Neural crest cell (in vitro differentiated cells): ENCODE measurements at regions not wholly inside any gene's neighbourhood (a gene's known extent, or its start where the extent isn't known, plus 50 kb on each side); places are given as distances from the start of the nearest gene placed in this dataset.

Source experiments
- DNase-seq: peaks from one replicate; pipeline ENCODE4 v3.0.0; 2021; ENCODE audit warnings: low read depth, mixed read lengths, low spot score
- H3K27ac Mint-ChIP-seq: one replicate; pipeline ENCODE4 v1.8.0; 2021; ENCODE audit warnings: mild to moderate bottlenecking, mixed read lengths; ENCODE audit not compliant: unreplicated experiment
- H3K27me3 Mint-ChIP-seq: 2 replicates; pipeline ENCODE4 v1.8.0; 2021; ENCODE audit warnings: low read depth, mild to moderate bottlenecking, mixed read lengths
- H3K36me3 Mint-ChIP-seq: 2 replicates; pipeline ENCODE4 v1.8.0; 2021; ENCODE audit warnings: low read depth, mild to moderate bottlenecking, mixed read lengths
- H3K4me1 Mint-ChIP-seq: 2 replicates; pipeline ENCODE4 v1.8.0; 2021; ENCODE audit warnings: mixed read lengths
- H3K4me3 Mint-ChIP-seq: one replicate; pipeline ENCODE4 v1.8.0; 2021; ENCODE audit warnings: mild to moderate bottlenecking, mixed read lengths
- H3K9me3 Mint-ChIP-seq: 2 replicates; pipeline ENCODE4 v1.8.0; 2021; ENCODE audit warnings: mixed read lengths
- CTCF ChIP-seq: fragments of 200-600 bp; sonication (generic); conservative IDR thresholded peaks from 2 replicates; pipeline ENCODE4 v1.5.0; 2021; ENCODE audit warnings: antibody characterized with exemption, mild to moderate bottlenecking

- TF ChIP-seq CTCF = no peak
- H3K27ac Mint-ChIP-seq = no peak overlapping the region
- no peaks in the 10 kb centered on the region for H3K9me3 Mint-ChIP-seq
- H3K4me3 Mint-ChIP-seq = no peak overlapping the region
- H3K36me3 Mint-ChIP-seq = no peaks in the 10 kb centered on the region
- no peaks in the 10 kb centered on the region for H3K27me3 Mint-ChIP-seq
- H3K4me1 Mint-ChIP-seq = peaks cover 32% of the 10 kb centered on the region
- no peak for DNase-seq
Measured at GRCh38 chr7:50865450-50865849, 82.8 kb upstream of the GRB10 start.

GRCh38 chr7:50864694-50865093 is 82.0 kb upstream of the GRB10 start:
- TF ChIP-seq CTCF = no peak
- Mint-ChIP-seq H3K4me1 (peaks cover 31% of the 10 kb centered on the region), H3K4me3 (no peak overlapping the region), H3K27me3 (no peaks in the 10 kb centered on the region), H3K36me3 (no peaks in the 10 kb centered on the region), H3K9me3 (no peaks in the 10 kb centered on the region), H3K27ac (no peak overlapping the region)
- DNase-seq = no peak

GRCh38 chr7:50863053-50863452 is 80.4 kb upstream of the GRB10 start:
- Mint-ChIP-seq H3K9me3 (no peaks in the 10 kb centered on the region), H3K4me1 (peaks cover 16% of the 10 kb centered on the region), H3K27me3 (no peaks in the 10 kb centered on the region), H3K4me3 (no peak overlapping the region), H3K27ac (no peak overlapping the region), H3K36me3 (no peaks in the 10 kb centered on the region)
- TF ChIP-seq CTCF = no peak
- DNase-seq = no peak

GRCh38 chr7:50862302-50862701 is 79.6 kb upstream of the GRB10 start:
- no peaks in the 10 kb centered on the region for H3K36me3 Mint-ChIP-seq
- DNase-seq = no peak
- TF ChIP-seq CTCF = no peak
- H3K27me3 Mint-ChIP-seq = no peaks in the 10 kb centered on the region
- peaks cover 10% of the 10 kb centered on the region for H3K4me1 Mint-ChIP-seq
- no peak overlapping the region for H3K4me3 Mint-ChIP-seq
- no peak overlapping the region for H3K27ac Mint-ChIP-seq
- H3K9me3 Mint-ChIP-seq = no peaks in the 10 kb centered on the region

- no peak overlapping the region for H3K27ac Mint-ChIP-seq
- H3K4me1 Mint-ChIP-seq = no peaks in the 10 kb centered on the region
- no peak overlapping the region for H3K4me3 Mint-ChIP-seq
- H3K9me3 Mint-ChIP-seq = no peaks in the 10 kb centered on the region
- no peaks in the 10 kb centered on the region for H3K36me3 Mint-ChIP-seq
- H3K27me3 Mint-ChIP-seq = no peaks in the 10 kb centered on the region
- TF ChIP-seq CTCF = no peak
- DNase-seq = no peak
Measured at GRCh38 chr7:50860598-50860997, 77.9 kb upstream of the GRB10 start.

GRCh38 chr7:50860174-50860573 is 77.5 kb upstream of the GRB10 start:
- Mint-ChIP-seq H3K9me3 (no peaks in the 10 kb centered on the region), H3K4me3 (no peak overlapping the region), H3K4me1 (no peaks in the 10 kb centered on the region), H3K27me3 (no peaks in the 10 kb centered on the region), H3K27ac (no peak overlapping the region), H3K36me3 (no peaks in the 10 kb centered on the region)
- no peak for DNase-seq
- TF ChIP-seq CTCF = no peak
